ENCODE measurements at regions not wholly inside any gene's neighbourhood (a gene's known extent, or its start where the extent isn't known, plus 50 kb on each side); places are given as distances from the start of the nearest gene placed in this dataset.

DNA sequence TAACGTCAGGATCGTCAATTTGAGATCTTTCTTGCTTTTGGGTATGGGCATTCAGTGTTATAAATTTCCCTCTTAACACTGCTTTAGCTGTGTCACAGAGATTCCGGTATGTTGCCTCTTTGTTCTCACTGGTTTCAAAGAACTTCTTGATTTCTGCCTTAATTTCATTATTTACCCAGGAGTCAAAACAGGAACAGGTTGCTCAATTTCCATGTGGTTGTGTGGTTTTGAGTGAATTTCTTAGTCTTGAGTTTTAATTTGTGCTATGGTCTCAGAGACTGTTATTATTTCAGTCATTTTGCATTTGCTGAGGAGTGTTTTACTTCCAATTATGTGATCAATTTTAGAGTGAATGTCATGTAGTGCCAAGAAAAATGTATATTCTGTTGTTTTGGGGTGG, 153.1 kb downstream of the PCDH17 start:
- Histone ChIP-seq H3K4me1 (no peaks in the 10 kb centered on the region), H3K36me3 (replicated peaks in 1 of 2; ENCODE audit: insufficient read depth in 1 of 2, low read depth in 2 of 2) (no peaks in the 10 kb centered on the region), H3K9me3 (no peaks in the 10 kb centered on the region), H3K4me3 (no peak overlapping the region), H3K27ac (no peak overlapping the region), H3K27me3 (no peaks in the 10 kb centered on the region)
- DNase-seq (no peak), ATAC-seq (no peak)
- intact Hi-C loops (cut with DNase I), result no loop called here
- 61 to 68% methylated on average over 3 of the region's 3 CpGs for WGBS, 2 donors
- no peak for TF ChIP-seq POLR2A (IDR thresholded peaks at IDR 0.05)
- TF ChIP-seq, protein P1, sequence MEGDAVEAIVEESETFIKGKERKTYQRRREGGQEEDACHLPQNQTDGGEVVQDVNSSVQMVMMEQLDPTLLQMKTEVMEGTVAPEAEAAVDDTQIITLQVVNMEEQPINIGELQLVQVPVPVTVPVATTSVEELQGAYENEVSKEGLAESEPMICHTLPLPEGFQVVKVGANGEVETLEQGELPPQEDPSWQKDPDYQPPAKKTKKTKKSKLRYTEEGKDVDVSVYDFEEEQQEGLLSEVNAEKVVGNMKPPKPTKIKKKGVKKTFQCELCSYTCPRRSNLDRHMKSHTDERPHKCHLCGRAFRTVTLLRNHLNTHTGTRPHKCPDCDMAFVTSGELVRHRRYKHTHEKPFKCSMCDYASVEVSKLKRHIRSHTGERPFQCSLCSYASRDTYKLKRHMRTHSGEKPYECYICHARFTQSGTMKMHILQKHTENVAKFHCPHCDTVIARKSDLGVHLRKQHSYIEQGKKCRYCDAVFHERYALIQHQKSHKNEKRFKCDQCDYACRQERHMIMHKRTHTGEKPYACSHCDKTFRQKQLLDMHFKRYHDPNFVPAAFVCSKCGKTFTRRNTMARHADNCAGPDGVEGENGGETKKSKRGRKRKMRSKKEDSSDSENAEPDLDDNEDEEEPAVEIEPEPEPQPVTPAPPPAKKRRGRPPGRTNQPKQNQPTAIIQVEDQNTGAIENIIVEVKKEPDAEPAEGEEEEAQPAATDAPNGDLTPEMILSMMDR (IDR thresholded peaks at IDR 0.05), result no peak

DNA sequence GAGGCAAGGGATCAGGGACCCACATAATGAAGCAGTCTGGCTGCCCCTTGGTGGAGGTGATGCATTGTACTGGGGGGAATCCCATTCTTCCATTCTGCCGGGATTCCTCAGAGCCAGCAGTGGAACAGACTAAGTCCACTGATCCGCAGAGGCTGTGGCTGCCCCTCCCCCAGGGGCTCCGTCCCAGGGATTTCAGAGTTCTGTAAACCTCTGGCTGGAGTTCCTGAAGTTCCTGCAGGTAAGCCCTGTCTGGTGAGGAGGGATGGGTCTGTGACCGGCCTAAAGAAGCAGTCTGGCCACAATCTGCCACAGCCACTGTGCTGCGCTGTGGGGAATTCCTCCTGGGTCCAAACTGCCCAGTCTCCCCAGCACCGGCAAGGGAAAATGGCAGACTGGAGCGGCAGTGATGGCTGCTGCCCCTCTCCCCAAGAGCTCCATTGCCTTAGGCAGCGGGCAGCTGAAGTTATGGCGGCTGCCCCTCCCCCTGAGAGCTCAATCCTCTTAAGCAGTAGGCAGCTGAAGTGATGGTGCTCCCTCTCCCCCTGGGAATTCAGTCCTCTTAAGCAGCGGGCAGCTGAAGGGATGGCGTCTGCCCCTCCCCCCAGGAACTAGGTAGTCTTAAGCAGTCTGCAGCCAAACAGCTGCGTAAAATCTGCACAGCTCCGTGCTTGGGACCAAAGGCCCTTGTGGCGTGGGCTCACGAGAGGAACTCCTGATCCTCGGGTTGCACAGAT, 155.7 kb downstream of the PCDH17 start:
- no peak overlapping the region for H3K4me3 ChIP-seq
- no peak for TF ChIP-seq POLR2A (IDR thresholded peaks at IDR 0.05)
- TF ChIP-seq, protein P1 (IDR thresholded peaks at IDR 0.05), result no peak
- H3K4me1 ChIP-seq, result no peaks in the 10 kb centered on the region
- WGBS, 2 donors, result 74 to 77% methylated on average over 7 to 16 of the region's 16 CpGs
- H3K9me3 ChIP-seq, result no peaks in the 10 kb centered on the region
- intact Hi-C loops (cut with DNase I), result no loop called here
- H3K27ac ChIP-seq, result no peak overlapping the region
- H3K27me3 ChIP-seq, result no peaks in the 10 kb centered on the region
- DNase-seq, result no peak
- H3K36me3 ChIP-seq (replicated peaks in 1 of 2; ENCODE audit: insufficient read depth in 1 of 2, low read depth in 2 of 2), result no peaks in the 10 kb centered on the region
- ATAC-seq, result no peak

DNA sequence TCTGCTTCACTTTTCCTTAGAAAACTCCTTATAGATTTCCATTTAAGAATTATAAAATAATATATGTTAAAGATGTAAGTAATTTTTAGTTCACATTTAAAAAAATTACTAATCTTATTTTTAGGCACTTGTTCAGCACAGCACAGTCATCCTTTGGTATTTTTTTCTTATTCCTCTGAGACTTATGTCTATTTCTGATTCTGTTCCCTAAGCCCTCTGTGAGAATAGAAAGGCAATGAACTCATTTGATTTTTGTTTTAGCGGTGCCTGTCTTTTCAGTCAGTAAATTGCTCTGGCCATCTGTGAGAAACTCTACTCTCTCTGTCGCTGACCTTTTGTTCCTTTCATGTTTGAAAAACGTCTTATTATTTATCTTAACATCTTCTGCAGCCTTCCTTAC, 168.1 kb downstream of the PCDH17 start:
- H3K36me3 ChIP-seq (replicated peaks in 1 of 2; ENCODE audit: insufficient read depth in 1 of 2, low read depth in 2 of 2), result no peaks in the 10 kb centered on the region
- WGBS, 2 donors, result 47 to 55% methylated on average over 3 of the region's 3 CpGs
- no peak for ATAC-seq
- H3K4me1 ChIP-seq, result no peaks in the 10 kb centered on the region
- H3K27me3 ChIP-seq, result no peaks in the 10 kb centered on the region
- DNase-seq, result no peak
- intact Hi-C loops (cut with DNase I), result no loop called here
- no peak for TF ChIP-seq POLR2A (IDR thresholded peaks at IDR 0.05)
- no peak overlapping the region for H3K4me3 ChIP-seq
- H3K27ac ChIP-seq, result no peak overlapping the region
- no peaks in the 10 kb centered on the region for H3K9me3 ChIP-seq

DNA sequence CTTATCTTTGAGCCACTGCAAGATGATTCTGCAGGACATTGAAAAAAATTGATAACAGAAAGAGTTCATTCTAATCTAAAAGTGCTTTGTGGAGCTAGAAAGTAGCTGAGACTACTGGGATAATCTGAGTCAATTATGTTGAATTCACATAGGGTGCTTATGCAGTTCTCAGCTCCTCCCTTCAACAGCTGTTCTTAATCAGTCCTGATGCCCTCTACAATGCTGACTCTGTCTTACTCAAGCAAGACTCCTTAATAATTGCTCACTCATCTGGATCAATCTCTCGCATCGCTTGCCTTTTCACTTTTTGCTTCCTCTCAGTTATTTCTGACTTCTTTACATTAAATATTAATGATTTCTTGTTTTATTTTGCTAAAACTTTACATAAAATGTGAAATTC, 182.1 kb downstream of the PCDH17 start:
- TF ChIP-seq POLR2A (IDR thresholded peaks at IDR 0.05), result no peak
- TF ChIP-seq, protein P1 (IDR thresholded peaks at IDR 0.05), result no peak
- Histone ChIP-seq H3K4me3 (no peak overlapping the region), H3K9me3 (no peaks in the 10 kb centered on the region), H3K4me1 (no peaks in the 10 kb centered on the region), H3K27ac (no peak overlapping the region), H3K36me3 (replicated peaks in 1 of 2; ENCODE audit: insufficient read depth in 1 of 2, low read depth in 2 of 2) (no peaks in the 10 kb centered on the region), H3K27me3 (no peaks in the 10 kb centered on the region)
- DNase-seq, result no peak
- intact Hi-C loops (cut with DNase I), result no loop called here
- ATAC-seq, result no peak
- WGBS, 2 donors, result 66 to 74% methylated on average over 2 of the region's 2 CpGs

- Histone ChIP-seq H3K36me3 (replicated peaks in 1 of 2; ENCODE audit: insufficient read depth in 1 of 2, low read depth in 2 of 2) (no peaks in the 10 kb centered on the region), H3K4me3 (no peak overlapping the region), H3K27ac (no peak overlapping the region), H3K4me1 (no peaks in the 10 kb centered on the region), H3K27me3 (no peaks in the 10 kb centered on the region), H3K9me3 (no peaks in the 10 kb centered on the region)
- TF ChIP-seq, protein P1 (IDR thresholded peaks at IDR 0.05), result no peak
- no peak for TF ChIP-seq POLR2A (IDR thresholded peaks at IDR 0.05)
- no peak for DNase-seq
- intact Hi-C loops (cut with DNase I), result no loop called here
- 74 to 76% methylated on average over 1 of the region's 1 CpG for WGBS, 2 donors
- no peak for ATAC-seq
Measured at GRCh38 chr13:57815600-57815999, 184.1 kb downstream of the PCDH17 start.
